Left cardiac atrium (tissue), 4 donors: ENCODE measurements at regions not wholly inside any gene's neighbourhood (a gene's known extent, or its start where the extent isn't known, plus 50 kb on each side); places are given as distances from the start of the nearest gene placed in this dataset.
"Not testable (repeated sequence)": the region's sequence is repeated elsewhere in the genome, so short reads cannot be mapped to it uniquely, and the experiment has no call there.

Experiments
- ATAC-seq, 2 donors: fragments of 200-7000 bp; cut with Tn5 transposase; one replicate each; pipeline ENCODE4 v1.9.1; 2020; ENCODE audit warnings: mild to moderate bottlenecking in 2 of 2, moderate library complexity in 2 of 2
- DNase-seq: peaks from one replicate; pipeline ENCODE4 v3.0.0-alpha.2; 2020
- intact Hi-C, 2 donors: fragments of 100-400 bp; cut with DNase I; formaldehyde crosslinking; loops; one replicate each; pipeline versions ENCODE4 v1.14.1 to v1.15.1; 2022 to 2023
- donor health status: DM: no; HTN: yes; CAD: no.
- donor health status: DM: no; HTN: yes; CAD: no; lungs with severe emphysema.
- donor health status: DM: yes; HTN: yes; CAD: no.
- donor health status: Dilated cardiomyopathy.

- intact Hi-C loops, DNase-seq: not testable (repeated sequence)
- peak; percentile 38 to 60 for ATAC-seq
Observed at GRCh38 chr7:81141257-81142205, 222.7 kb upstream of the SEMA3C start.

- intact Hi-C loops = no loop called here
- peak; percentile 19 to 27 for ATAC-seq
- DNase-seq = no peak
Observed at GRCh38 chr7:81140775-81141174, 221.9 kb upstream of the SEMA3C start.

- ATAC-seq = no peak
- intact Hi-C loops = no loop called here
- DNase-seq = no peak
Observed at GRCh38 chr7:81140252-81140651, 221.4 kb upstream of the SEMA3C start.

GRCh38 chr7:81138870-81139269 is 220.0 kb upstream of the SEMA3C start:
- no peak for DNase-seq
- no peak for ATAC-seq
- intact Hi-C loops = no loop called here

- intact Hi-C loops = no loop called here
- DNase-seq (no peak), ATAC-seq (no peak)
Observed at GRCh38 chr7:81135324-81135723, 216.5 kb upstream of the SEMA3C start.

GRCh38 chr7:81128011-81128410 is 209.2 kb upstream of the SEMA3C start:
- DNase-seq = no peak
- intact Hi-C loops = no loop called here
- no peak for ATAC-seq

- ATAC-seq = no peak
- intact Hi-C loops = no loop called here
Observed at GRCh38 chr7:81120803-81121202, 202.0 kb upstream of the SEMA3C start.

GRCh38 chr7:81120111-81120510 is 201.3 kb upstream of the SEMA3C start:
- no peak for ATAC-seq
- intact Hi-C loops = no loop called here
- no peak for DNase-seq

More at GRCh38 chr7:81120803-81121202, 202.0 kb upstream of the SEMA3C start:
- no peak for DNase-seq

- intact Hi-C loops = no loop called here
- ATAC-seq = no peak
- DNase-seq = no peak
Observed at GRCh38 chr7:81114633-81115032, 195.8 kb upstream of the SEMA3C start.

- intact Hi-C loops = no loop called here
- no peak for ATAC-seq
- DNase-seq = no peak
Observed at GRCh38 chr7:81112731-81113130, 193.9 kb upstream of the SEMA3C start.

- DNase-seq = no peak
- no peak for ATAC-seq
- intact Hi-C loops = no loop called here
Observed at GRCh38 chr7:81111781-81112540, 193.1 kb upstream of the SEMA3C start.

GRCh38 chr7:81111358-81111757 is 192.5 kb upstream of the SEMA3C start:
- DNase-seq (no peak), ATAC-seq (no peak)
- intact Hi-C loops = no loop called here

GRCh38 chr7:81110673-81111072 is 191.8 kb upstream of the SEMA3C start:
- ATAC-seq (no peak), DNase-seq (no peak)
- intact Hi-C loops = no loop called here

GRCh38 chr7:81098213-81098612 is 179.4 kb upstream of the SEMA3C start:
- intact Hi-C loops = no loop called here
- ATAC-seq = no peak

GRCh38 chr7:81094952-81095351 is 176.1 kb upstream of the SEMA3C start:
- DNase-seq (no peak), ATAC-seq (no peak)
- intact Hi-C loops = no loop called here

More at GRCh38 chr7:81098213-81098612, 179.4 kb upstream of the SEMA3C start:
- DNase-seq = no peak

GRCh38 chr7:81081616-81082015 is 162.8 kb upstream of the SEMA3C start:
- intact Hi-C loops = no loop called here
- ATAC-seq (no peak), DNase-seq (no peak)

GRCh38 chr7:81080553-81080952 is 161.7 kb upstream of the SEMA3C start:
- intact Hi-C loops = no loop called here

GRCh38 chr7:81079746-81080145 is 160.9 kb upstream of the SEMA3C start:
- DNase-seq = no peak
- intact Hi-C loops = no loop called here
- no peak for ATAC-seq

More at GRCh38 chr7:81080553-81080952, 161.7 kb upstream of the SEMA3C start:
- ATAC-seq (no peak), DNase-seq (no peak)

- DNase-seq (no peak), ATAC-seq (no peak)
- intact Hi-C loops = no loop called here
Observed at GRCh38 chr7:81075150-81075549, 156.3 kb upstream of the SEMA3C start.

- DNase-seq (no peak), ATAC-seq (no peak)
- intact Hi-C loops = no loop called here
Observed at GRCh38 chr7:81074406-81074805, 155.6 kb upstream of the SEMA3C start.
